Astrocyte (in vitro differentiated cells and primary cell): ENCODE measurements at regions not wholly inside any gene's neighbourhood (a gene's known extent, or its start where the extent isn't known, plus 50 kb on each side); places are given as distances from the start of the nearest gene placed in this dataset.

Experiments used
- CTCF ChIP-seq: IDR thresholded peaks from 2 replicates; pipeline ENCODE4 v1.5.1; 2011; ENCODE audit warnings: low read depth, mild to moderate bottlenecking, inconsistent platforms, low read length, moderate library complexity; ENCODE audit not compliant: insufficient read depth
- EZH2 ChIP-seq: IDR thresholded peaks from 2 replicates; pipeline ENCODE4 v1.6.1; 2012; ENCODE audit warnings: mild to moderate bottlenecking, low read length, inconsistent platforms; ENCODE audit not compliant: insufficient read depth

GRCh38 chr12:98420461-98420860, 94.9 kb upstream of the TMPO start:
- TF ChIP-seq EZH2 (no peak), CTCF (no peak)
